Cardiac fibroblast (primary cell): ENCODE measurements at regions not wholly inside any gene's neighbourhood (a gene's known extent, or its start where the extent isn't known, plus 50 kb on each side); places are given as distances from the start of the nearest gene placed in this dataset.
A peak's percentile ranks its signal among the peaks of the same experiment; 100 is the strongest.

Source experiments
- DNase-seq, 2 donors: peaks; one replicate each; pipeline versions ENCODE4 v3.0.0 to v3.0.0-alpha.2; 2010; ENCODE audit warnings: low read depth in 2 of 2
- H3K4me3 ChIP-seq, 2 donors: replicated peaks in 1 of 2; 1 replicate in 1 of 2; 2 replicates in 1 of 2; pipeline ENCODE4 v1.5.1; 2011; ENCODE audit warnings: low read depth in 2 of 2, low read length in 2 of 2, mild to moderate bottlenecking in 2 of 2, moderate library complexity in 1 of 2
- TF ChIP-seq, protein P1 (sequence below): IDR thresholded peaks from one replicate; pipeline ENCODE4 v1.5.1; 2011; ENCODE audit warnings: low read depth, mild to moderate bottlenecking, low read length, inconsistent platforms

DNA sequence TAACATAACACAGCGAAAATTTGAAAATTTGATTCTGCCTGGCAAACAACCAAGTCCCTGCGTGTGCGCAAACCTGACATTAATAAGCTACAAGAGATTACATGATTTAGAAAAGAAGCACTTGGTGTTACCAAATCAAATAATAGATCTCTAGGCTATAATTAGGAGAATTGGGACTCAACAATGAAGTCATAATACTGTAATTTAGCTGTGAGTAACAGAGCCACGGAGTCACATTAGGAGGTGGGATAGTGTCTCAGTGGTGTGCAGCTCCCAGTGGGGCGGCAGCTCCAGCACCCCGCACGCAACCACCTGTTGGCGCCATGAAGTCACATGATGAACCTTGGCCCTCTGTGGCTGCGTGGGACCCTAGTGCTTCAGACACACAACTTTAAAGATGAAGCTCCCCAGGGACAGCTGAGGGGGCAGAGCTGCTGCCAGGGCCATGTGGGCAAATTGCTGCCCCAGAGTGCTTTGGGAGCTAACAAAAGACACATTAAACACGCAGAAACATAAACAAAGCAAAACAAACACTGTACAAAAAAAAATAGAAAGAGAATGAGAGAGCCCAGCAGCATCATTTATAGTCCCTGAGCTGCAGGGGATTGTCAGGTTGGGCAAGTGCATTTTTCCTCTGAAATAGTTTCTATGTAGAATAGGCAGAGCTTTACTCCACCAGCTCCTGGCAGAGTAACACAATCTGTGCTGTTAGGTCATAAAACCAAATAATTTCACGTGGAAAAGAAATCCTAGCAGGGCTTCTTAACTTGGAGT is 605.6 kb downstream of the SOX6 start:
- no peak overlapping the region for H3K4me3 ChIP-seq
- TF ChIP-seq, protein P1, sequence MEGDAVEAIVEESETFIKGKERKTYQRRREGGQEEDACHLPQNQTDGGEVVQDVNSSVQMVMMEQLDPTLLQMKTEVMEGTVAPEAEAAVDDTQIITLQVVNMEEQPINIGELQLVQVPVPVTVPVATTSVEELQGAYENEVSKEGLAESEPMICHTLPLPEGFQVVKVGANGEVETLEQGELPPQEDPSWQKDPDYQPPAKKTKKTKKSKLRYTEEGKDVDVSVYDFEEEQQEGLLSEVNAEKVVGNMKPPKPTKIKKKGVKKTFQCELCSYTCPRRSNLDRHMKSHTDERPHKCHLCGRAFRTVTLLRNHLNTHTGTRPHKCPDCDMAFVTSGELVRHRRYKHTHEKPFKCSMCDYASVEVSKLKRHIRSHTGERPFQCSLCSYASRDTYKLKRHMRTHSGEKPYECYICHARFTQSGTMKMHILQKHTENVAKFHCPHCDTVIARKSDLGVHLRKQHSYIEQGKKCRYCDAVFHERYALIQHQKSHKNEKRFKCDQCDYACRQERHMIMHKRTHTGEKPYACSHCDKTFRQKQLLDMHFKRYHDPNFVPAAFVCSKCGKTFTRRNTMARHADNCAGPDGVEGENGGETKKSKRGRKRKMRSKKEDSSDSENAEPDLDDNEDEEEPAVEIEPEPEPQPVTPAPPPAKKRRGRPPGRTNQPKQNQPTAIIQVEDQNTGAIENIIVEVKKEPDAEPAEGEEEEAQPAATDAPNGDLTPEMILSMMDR: no peak
- DNase-seq: no peak

DNA sequence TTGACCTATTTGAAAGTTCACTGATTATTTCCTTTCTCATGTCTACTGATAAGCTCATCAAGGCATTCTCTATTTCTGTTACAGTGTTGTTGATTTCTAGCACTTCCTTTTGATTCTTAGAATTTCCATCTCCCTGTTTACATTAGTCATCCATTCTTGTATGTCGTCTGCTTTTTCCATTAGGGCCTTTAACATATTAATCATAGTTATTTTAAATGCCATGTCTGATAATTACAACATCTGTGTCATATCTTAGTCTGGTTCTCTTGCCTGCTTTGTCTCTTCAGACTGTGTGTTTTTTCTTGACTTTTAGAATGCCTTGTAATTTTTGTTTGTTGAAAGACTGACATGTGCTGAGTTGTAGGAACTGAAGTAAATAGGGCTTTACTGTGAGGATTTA is 602.1 kb downstream of the SOX6 start:
- no peak overlapping the region for H3K4me3 ChIP-seq
- DNase-seq: peak in 1 of 2 donors; percentile 7
- TF ChIP-seq, protein P1: no peak

DNA sequence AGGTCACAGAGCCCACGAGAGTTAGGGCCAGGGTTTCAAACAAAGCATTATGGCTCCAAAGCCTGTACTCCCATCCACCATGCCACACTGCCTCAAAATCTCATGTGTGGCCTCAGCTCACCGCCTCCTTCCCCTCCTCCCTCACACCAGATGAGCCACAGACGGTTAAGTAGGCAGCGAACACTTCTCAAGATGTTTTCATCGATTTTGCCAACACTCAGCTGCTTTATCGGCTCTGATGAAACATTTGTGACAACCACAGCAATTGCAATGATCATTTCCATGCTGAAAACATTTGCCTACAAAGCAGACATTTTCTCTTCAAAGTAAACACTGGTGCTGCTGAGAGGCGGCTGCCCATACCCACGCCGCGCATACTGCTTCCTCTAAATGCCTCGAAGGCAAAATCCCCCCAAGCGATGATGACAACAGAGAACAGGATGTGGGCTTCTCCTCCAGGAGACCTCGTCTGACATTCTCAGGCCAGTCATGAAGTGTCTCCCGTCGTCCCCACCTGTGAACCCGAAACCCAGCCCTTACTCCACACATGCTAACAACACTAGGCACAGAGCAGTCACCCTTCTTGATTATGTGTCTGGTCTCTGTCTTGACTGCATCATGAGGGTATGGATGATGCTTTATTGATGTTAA is 599.2 kb downstream of the SOX6 start:
- TF ChIP-seq, protein P1: no peak
- no peak for DNase-seq
- H3K4me3 ChIP-seq: no peak overlapping the region

DNA sequence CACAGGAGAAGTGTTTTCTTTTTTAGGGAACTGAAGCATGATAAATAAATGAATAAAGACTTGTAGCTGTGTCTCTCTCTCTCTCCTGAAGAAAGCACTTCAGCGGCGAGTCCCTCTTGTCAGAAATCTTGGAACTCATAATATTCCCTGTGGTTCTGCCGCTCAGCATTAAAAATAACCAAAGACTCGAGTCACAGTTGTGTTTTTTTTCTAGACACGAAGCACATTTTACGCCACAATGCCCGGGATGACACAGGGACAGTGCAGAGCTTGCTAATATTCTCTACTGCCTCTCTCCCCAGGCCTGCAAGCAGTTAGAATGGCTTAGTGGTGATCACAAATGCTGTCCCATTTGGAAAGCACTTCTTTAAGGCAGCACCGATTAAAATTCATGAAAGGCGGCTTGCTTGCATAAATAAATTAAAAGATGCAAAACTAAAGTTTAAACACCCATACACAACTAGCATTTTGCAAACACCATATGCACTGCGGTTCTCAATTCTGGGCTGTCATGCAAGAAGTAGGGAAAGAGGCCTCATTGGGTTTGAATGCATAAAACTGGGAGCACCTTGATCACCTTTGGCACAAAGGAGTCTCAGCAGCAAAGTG is 597.4 kb downstream of the SOX6 start:
- TF ChIP-seq, protein P1: no peak
- DNase-seq: no peak

DNA sequence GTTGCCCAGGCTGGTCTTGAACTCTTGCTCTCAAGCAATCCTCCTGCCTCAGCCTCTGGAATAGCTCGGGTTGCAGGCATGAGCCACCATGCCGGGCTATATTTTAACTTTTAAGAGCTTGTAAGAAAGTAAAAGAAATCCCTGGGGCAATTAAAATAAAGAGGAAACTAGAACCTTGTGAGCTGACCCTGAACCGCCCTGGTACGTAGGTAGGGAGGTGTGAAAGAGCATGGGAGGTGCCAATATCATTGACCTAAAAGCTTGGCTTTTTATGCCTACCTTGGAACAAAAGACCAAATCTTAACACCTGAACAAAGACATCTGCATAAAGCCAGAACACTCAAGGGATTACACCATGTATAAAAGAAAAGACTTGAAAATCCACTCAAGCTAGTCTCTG is 595.1 kb downstream of the SOX6 start:
- DNase-seq: no peak
- no peak overlapping the region for H3K4me3 ChIP-seq
- TF ChIP-seq, protein P1: no peak

More for the DNA sequence above, 597.4 kb downstream of the SOX6 start:
- no peak overlapping the region for H3K4me3 ChIP-seq

DNA sequence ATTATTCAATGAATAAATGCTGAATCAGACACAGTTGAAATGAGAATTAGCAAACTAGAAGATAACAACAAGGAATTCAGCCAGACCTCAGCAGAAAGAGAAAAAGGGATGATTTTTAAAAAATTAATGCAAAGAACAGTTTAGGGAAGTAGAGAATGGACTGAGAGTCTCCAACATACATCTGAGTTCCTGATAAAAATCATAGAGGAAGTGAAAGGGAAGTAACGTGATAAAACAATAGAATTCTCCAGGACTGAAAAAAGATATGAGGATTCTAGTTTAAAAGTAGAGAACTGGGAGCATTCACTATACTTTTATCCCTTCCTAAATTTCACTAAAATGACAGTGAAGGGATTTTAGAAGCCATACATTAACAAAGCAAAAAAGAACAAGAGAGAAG is 592.0 kb downstream of the SOX6 start:
- TF ChIP-seq, protein P1: no peak
- DNase-seq: no peak
- no peak overlapping the region for H3K4me3 ChIP-seq
